ENCODE measurements at regions not wholly inside any gene's neighbourhood (a gene's known extent, or its start where the extent isn't known, plus 50 kb on each side); places are given as distances from the start of the nearest gene placed in this dataset.

DNA sequence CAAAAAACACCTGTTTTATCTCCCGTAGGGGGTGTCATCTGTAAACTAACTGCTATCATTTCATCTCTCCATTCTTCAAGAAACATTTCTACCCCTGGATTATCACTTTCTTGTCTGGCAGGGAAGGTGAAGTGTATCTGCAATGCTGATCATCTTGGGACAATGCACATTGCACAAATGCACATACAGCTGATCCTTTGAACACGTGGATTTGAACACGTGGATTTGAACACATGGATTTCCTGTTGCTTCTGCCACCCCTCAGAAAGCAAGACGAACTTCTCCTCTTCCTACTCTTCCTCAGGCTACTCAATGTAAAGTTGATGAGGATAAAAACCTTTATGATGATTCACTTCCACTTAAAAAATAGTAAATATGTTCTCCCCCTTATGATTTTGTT, 147.4 kb upstream of the PRLR start:
- TF ChIP-seq CTCF (IDR thresholded peaks at IDR 0.05; ENCODE audit: control extremely low read depth in 1 of 3, insufficient read depth in 1 of 3, low read depth in 1 of 3, low read length in 3 of 3) (no peak), POU5F1 (IDR thresholded peaks at IDR 0.05; ENCODE audit: low read depth, low read length) (no peak), TAF1 (IDR thresholded peaks at IDR 0.05; ENCODE audit: low read depth, low read length) (no peak), GABPA (IDR thresholded peaks at IDR 0.05; ENCODE audit: borderline replicate concordance, insufficient read depth, low read length) (no peak), EP300 (IDR thresholded peaks at IDR 0.05; ENCODE audit: borderline replicate concordance in 1 of 2, low read depth in 2 of 2, low read length in 2 of 2) (no peak), RFX5 (IDR thresholded peaks at IDR 0.05; ENCODE audit: borderline replicate concordance, low read depth, low read length) (no peak)

Data from H1 (cell line).